Fibroblast of gingiva (primary cell): ENCODE measurements at regions not wholly inside any gene's neighbourhood (a gene's known extent, or its start where the extent isn't known, plus 50 kb on each side); places are given as distances from the start of the nearest gene placed in this dataset.
"Not testable (repeated sequence)": the region's sequence is repeated elsewhere in the genome, so short reads cannot be mapped to it uniquely, and the experiment has no call there.

Source experiments
- DNase-seq: peaks from one replicate; pipeline ENCODE4 v3.0.0-alpha.2; 2011; ENCODE audit warnings: low read depth

GRCh38 chr17:5898406-5898805 lies 171.8 kb upstream of the WSCD1 start:
- no peak for DNase-seq

GRCh38 chr17:5899496-5900195 lies 170.5 kb upstream of the WSCD1 start:
- no peak for DNase-seq

GRCh38 chr17:5901731-5902130 lies 168.4 kb upstream of the WSCD1 start:
- no peak for DNase-seq

GRCh38 chr17:5902181-5903140 lies 167.7 kb upstream of the WSCD1 start:
- DNase-seq: no peak

GRCh38 chr17:5911919-5912318 lies 158.3 kb upstream of the WSCD1 start:
- DNase-seq: no peak

GRCh38 chr17:5913032-5913531 lies 157.1 kb upstream of the WSCD1 start:
- no peak for DNase-seq

- no peak for DNase-seq
Observed at GRCh38 chr17:5913641-5914040, 156.5 kb upstream of the WSCD1 start.

- DNase-seq: no peak
Observed at GRCh38 chr17:5915337-5915736, 154.8 kb upstream of the WSCD1 start.

- DNase-seq: no peak
Observed at GRCh38 chr17:5919089-5919488, 151.1 kb upstream of the WSCD1 start.

GRCh38 chr17:5921512-5922282 lies 148.5 kb upstream of the WSCD1 start:
- DNase-seq: no peak

GRCh38 chr17:5922476-5922875 lies 147.7 kb upstream of the WSCD1 start:
- no peak for DNase-seq

GRCh38 chr17:5929721-5930120 lies 140.5 kb upstream of the WSCD1 start:
- DNase-seq: no peak

- not testable (repeated sequence) for DNase-seq
Observed at GRCh38 chr17:5930555-5930954, 139.6 kb upstream of the WSCD1 start.

- DNase-seq: no peak
Observed at GRCh38 chr17:5931616-5932015, 138.6 kb upstream of the WSCD1 start.

GRCh38 chr17:5933430-5933829 lies 136.7 kb upstream of the WSCD1 start:
- DNase-seq: no peak

GRCh38 chr17:5941258-5941657 lies 128.9 kb upstream of the WSCD1 start:
- no peak for DNase-seq

- DNase-seq: no peak
Observed at GRCh38 chr17:5942687-5943086, 127.5 kb upstream of the WSCD1 start.

GRCh38 chr17:5943232-5943631 lies 126.9 kb upstream of the WSCD1 start:
- no peak for DNase-seq

GRCh38 chr17:5943982-5944381 lies 126.2 kb upstream of the WSCD1 start:
- no peak for DNase-seq

- DNase-seq: no peak
Observed at GRCh38 chr17:5947701-5948180, 122.4 kb upstream of the WSCD1 start.

GRCh38 chr17:5948811-5949210 lies 121.4 kb upstream of the WSCD1 start:
- no peak for DNase-seq

- no peak for DNase-seq
Observed at GRCh38 chr17:5950878-5951277, 119.3 kb upstream of the WSCD1 start.
